ENCODE measurements at regions not wholly inside any gene's neighbourhood (a gene's known extent, or its start where the extent isn't known, plus 50 kb on each side); places are given as distances from the start of the nearest gene placed in this dataset.

DNA sequence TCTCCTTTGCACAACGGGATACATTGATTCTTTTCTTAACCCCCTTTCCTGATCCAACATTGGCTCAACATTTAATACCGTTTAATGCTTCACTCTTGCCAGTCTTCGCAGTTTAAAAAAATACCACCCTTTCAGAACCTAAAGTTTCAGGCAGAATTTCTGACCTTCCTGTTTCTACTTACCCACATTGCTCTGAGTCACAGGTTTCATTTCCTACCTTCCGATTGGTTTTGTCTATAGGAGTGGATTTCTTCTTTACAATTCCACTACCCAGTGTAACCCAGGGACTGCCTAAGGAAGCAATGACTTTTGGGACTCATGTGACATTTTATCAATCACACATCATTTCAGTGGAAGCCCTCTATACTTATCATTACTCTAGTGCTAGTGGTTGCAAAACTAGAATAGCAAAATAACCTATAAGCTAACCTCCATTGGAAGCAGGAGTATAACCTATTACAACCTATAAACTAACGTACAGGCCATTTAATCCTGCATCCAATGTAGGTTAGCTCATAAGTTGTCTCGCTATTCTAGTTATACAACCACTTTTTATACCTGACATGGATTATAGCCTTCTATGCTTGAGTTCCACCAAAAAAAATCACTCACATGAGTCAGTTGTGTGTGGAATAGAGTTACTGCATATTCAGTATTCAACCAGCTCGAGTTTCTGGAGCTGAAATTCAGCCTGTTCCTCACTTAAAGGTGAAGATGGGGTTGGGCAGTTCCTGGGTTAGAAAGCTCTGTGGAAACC lies 64.9 kb upstream of the KITLG start:
- TF ChIP-seq, protein P1, sequence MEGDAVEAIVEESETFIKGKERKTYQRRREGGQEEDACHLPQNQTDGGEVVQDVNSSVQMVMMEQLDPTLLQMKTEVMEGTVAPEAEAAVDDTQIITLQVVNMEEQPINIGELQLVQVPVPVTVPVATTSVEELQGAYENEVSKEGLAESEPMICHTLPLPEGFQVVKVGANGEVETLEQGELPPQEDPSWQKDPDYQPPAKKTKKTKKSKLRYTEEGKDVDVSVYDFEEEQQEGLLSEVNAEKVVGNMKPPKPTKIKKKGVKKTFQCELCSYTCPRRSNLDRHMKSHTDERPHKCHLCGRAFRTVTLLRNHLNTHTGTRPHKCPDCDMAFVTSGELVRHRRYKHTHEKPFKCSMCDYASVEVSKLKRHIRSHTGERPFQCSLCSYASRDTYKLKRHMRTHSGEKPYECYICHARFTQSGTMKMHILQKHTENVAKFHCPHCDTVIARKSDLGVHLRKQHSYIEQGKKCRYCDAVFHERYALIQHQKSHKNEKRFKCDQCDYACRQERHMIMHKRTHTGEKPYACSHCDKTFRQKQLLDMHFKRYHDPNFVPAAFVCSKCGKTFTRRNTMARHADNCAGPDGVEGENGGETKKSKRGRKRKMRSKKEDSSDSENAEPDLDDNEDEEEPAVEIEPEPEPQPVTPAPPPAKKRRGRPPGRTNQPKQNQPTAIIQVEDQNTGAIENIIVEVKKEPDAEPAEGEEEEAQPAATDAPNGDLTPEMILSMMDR (conservative IDR thresholded peaks at IDR 0.05; ENCODE audit: low read depth, low read length): no peak
- no peak for TF ChIP-seq EZH2 (IDR thresholded peaks at IDR 0.05; ENCODE audit: low read length, unreplicated experiment)
